ENCODE measurements at regions not wholly inside any gene's neighbourhood (a gene's known extent, or its start where the extent isn't known, plus 50 kb on each side); places are given as distances from the start of the nearest gene placed in this dataset.

- no peak for DNase-seq
Observed at GRCh38 chr6:166046226-166046625, 121.4 kb downstream of the TBXT start.

DNA sequence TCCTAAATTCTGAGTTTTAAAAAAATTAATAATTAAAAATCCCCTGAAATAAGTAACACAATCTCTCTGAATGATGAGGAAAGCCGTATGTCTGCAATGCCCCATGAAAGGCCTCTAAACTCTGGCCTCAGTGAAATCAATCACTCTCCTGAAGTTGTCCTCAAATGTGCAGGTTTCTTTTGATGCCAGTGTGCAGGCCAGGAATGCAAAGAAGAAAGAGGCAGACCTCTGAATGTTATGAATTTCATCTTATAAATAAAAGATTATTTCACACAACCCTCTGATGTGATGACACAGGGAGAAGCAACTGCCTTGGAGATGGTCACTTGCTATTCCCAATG, 121.8 kb downstream of the TBXT start:
- DNase-seq, result no peak

DNA sequence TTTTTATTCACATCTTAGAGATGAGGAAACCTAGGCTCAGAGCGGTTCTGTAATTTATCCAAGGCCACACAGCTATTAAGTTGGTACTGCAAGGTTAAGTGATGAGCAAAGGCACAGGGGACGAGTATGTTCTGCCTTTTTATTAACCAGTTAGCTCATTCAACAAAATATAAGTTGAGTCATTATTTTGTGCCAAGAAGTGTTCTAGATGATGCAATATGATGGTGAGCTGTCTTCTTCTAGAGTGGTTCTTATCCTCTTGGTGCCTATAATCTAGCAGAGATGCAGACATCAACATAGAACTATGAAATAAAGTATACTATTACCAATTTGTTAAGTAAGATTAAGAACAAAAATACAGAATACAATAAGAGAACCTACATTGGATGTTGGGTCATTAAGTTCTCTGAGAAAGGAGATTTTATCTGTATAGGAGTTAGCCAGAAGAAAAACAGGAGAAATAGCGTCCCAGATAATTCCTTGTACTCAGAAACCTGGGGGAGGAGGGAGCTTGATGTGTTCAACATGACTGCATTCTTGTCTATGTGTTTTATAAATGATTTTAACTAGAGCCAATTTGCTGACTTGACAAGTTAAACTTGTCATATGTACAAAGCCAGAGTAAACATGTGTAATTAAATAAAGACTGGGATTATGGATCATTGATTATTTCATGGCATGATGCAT, 122.3 kb downstream of the TBXT start:
- no peak for DNase-seq

DNA sequence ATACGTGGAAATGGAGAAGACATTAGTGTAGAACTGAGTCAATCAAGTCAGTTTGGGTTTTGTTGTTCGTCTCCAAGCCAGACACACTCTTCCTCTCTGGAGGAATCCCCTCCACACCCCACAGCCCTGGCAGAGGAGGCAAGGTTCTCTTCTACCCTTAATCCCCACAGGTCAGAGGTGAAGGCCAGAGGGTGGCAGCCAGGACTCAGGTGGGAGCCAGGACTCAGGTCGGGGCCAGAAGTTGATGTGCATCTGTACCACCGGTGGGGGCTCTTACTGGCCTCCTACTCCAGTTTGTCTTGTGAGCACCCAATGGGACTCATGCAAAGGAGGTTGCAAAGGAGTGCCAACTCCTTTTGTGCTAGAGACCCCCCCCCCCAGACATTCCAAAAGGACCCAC, 126.4 kb downstream of the TBXT start:
- DNase-seq, result no peak

- no peak for DNase-seq
Observed at GRCh38 chr6:166040292-166040691, 127.4 kb downstream of the TBXT start.

- DNase-seq, result no peak
Observed at GRCh38 chr6:166036316-166037095, 131.1 kb downstream of the TBXT start.

GRCh38 chr6:166032366-166033200, 135.1 kb downstream of the TBXT start:
- DNase-seq, result no peak

- no peak for DNase-seq
Observed at GRCh38 chr6:166031275-166031674, 136.4 kb downstream of the TBXT start.

DNA sequence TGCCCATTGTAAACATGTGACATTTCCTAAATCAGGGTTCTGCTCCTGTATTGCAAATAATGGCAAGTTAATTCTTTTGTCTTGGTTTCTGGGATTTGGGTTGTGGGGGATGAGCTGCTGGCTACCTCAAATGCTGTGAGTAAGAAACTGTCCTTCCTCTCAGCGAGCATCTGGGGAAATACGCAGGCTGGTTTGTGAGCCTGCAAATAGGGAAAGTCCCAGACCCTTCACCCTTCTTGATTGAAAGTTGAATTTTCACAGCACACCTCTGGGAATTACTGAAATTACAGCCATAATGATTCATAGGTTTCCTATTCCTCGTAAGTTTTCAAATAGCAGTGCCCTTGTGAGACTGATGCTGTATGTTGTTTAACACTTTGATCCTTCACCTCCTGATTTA, 138.1 kb downstream of the TBXT start:
- DNase-seq, result no peak

DNA sequence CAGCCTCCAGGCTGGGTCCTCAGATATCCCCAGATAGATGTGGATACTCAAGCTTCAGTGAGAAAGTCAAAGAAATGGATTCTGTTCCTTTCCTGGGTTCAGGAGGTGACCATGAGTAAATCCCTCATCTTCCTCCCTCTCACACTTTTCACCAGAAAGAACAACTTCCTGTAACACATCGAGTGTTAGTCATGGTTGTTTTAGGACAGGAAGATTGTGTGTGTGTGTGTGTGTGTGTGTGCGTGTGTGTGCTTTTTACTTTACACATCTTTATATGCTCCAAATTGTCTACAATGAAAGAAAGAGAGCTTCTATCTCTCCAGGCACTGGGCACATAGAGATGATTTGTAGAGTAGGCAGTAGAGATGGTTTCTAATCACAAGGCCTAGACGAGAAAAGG, 139.9 kb downstream of the TBXT start:
- DNase-seq, result no peak

DNA sequence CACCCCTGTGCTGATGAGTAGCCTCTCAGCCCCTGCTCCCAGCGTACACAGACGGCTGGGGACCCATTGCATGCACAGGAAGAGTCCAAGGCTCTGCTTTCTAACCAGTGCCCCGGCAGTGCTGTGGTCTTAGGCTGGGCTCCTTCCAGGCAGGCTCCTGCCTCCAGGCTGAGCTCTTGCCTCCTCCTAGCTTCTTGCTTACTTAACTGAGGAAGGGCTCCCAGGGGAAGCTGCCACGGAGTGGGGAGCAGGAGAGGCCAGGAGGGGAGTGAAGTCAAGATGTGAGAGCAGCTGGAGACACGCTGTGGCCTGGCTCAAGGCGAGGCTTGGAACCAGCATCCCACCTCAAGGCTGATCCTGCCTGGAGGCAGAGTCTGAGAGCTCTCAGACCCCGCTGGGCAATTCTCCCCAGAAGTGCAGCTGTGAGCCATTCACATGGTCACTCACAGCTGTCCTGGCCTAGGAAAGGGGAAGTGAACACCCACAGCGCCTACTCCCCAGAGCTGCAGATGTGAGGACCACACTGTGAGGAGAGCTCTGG, 141.0 kb downstream of the TBXT start:
- DNase-seq, result no peak

- DNase-seq, result no peak
Observed at GRCh38 chr6:166025149-166025898, 142.3 kb downstream of the TBXT start.

DNA sequence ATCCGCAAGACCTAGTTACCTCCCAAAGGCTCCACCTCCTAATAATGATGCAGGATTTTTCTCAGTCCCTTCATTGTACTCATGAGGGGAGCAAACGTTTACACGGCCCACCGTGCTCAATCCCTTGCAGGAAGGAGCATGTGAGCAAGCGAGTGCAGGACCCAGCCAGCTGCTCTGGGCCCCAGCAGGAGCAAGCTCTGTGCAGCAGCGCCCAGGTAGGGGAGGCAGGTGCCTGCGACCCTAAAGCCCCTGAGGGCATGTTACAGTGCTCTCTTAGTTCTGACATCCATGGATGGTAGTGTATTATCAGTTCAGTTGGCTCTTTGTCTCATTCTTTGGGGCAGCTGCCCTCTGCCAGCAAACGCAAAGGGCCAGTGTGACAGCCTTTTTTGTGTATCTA, 143.4 kb downstream of the TBXT start:
- DNase-seq, result no peak

GRCh38 chr6:166023273-166023989, 144.2 kb downstream of the TBXT start:
- no peak for DNase-seq

DNA sequence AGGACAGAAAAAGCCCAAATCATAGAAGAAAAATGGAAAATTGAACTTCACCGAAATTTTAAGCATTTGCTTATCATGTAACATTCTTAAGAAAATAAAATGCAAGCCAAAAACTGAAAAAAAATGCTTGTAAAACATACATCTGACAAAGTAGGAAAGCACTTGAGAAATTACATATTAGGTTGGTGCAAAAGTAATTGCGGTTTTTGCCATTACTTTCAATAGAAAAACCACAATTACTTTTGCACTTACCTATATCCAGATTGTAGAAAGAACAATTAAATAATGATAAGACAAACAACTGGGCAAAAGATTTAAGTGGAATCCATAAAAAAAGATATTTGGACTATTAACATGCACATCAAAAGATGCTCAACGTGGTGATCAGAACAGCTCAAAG, 146.2 kb downstream of the TBXT start:
- DNase-seq, result no peak

DNA sequence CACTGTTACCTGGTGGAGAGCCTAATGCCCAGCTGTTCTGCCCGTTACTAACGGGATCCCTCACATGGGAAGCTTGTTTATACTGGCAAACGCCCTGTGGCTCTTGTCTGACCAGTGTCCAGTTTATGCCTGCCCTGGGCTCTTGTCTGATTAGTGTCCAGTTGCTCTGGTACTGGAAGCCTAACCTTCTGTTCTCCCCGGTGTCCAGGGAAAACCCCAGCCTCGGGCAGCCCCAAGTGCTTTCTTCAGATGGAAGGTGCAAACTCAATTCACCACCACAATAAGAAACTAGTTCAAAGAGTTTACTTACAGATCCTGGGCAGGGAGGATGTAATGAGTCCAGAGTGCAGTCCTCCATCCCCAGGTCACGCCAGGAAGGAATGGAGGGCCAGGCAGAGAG, 148.4 kb downstream of the TBXT start:
- DNase-seq, result no peak

- DNase-seq, result no peak
Observed at GRCh38 chr6:166017032-166017635, 150.5 kb downstream of the TBXT start.

DNA sequence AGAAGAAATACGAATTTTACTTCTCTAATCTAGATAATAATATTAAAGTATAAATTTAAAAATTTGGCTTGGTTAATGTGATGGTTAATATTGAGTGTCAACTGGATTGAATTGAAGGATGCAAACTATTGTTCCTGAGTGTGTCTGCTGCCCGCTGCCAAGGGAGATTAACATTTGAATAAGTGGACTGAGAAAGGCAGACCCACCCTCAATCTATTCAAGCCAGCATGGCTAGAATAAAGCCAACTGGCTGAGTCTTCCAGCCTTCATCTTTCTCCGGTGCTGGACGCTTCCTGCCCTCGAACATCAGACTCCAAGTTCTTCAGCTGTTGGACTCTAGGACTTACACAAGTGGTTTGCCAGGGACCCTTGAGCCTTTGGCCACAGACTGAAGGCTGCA, 152.7 kb downstream of the TBXT start:
- no peak for DNase-seq

GRCh38 chr6:166010136-166010960, 157.3 kb downstream of the TBXT start:
- DNase-seq, result no peak

GRCh38 chr6:166009385-166010031, 158.1 kb downstream of the TBXT start:
- DNase-seq, result no peak

All from hematopoietic multipotent progenitor cell treated with erythropoietin and hydrocortisone succinate and interleukin-3 and kit ligand, for 4 days (in vitro differentiated cells).